MM.1S (cell line): ENCODE measurements at regions not wholly inside any gene's neighbourhood (a gene's known extent, or its start where the extent isn't known, plus 50 kb on each side); places are given as distances from the start of the nearest gene placed in this dataset.

Experiments used
- CTCF ChIP-seq: fragments of 300-600 bp; sonication (generic); IDR thresholded peaks from 2 replicates; pipeline ENCODE4 v1.5.1; 2016; ENCODE audit warnings: antibody characterized with exemption, low read length, mixed read lengths
- EZH2 ChIP-seq: fragments of 300-600 bp; sonication (generic); optimal IDR thresholded peaks from 2 replicates; pipeline ENCODE3; 2017; ENCODE audit warnings: low read depth, mild to moderate bottlenecking, antibody characterized with exemption, low read length, mixed read lengths
- EZH2phosphoT487 ChIP-seq: fragments of 300-600 bp; sonication (generic); IDR thresholded peaks from 2 replicates; pipeline ENCODE4 v1.6.1; 2018; ENCODE audit warnings: antibody characterized with exemption, low read length

GRCh38 chr12:64995816-64996215 lies 125.3 kb downstream of the WIF1 start:
- TF ChIP-seq CTCF (no peak), EZH2phosphoT487 (no peak), EZH2 (no peak)
